ENCODE measurements at regions not wholly inside any gene's neighbourhood (a gene's known extent, or its start where the extent isn't known, plus 50 kb on each side); places are given as distances from the start of the nearest gene placed in this dataset.

DNA sequence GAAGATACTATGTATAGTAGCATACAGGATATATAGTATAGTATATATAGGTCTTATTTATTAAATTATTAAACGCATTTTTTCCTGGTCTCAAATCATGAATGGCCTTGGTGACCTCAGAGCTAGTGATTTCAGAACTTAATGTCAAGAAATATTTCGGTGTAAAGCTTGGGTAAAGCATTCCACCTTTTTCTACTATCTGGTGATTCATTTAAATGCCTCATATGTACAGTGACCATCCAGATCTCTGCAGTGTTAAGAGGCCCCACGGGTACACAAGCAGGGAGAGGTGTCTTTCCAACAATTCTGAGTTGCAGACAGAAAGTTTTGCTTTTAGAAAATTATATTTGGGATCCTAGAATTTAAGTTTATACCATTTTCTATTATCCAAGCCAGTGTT is 626.5 kb downstream of the PTPRC start:
- intact Hi-C loops (cut with DNase I) = no loop called here
- Histone ChIP-seq H3K27me3 (no peaks in the 10 kb centered on the region), H3K27ac (no peak overlapping the region), H3K4me1 (no peaks in the 10 kb centered on the region), H3K4me3 (no peak overlapping the region), H3K36me3 (replicated peaks in 1 of 2; ENCODE audit: insufficient read depth in 1 of 2, low read depth in 2 of 2) (no peaks in the 10 kb centered on the region), H3K9me3 (no peaks in the 10 kb centered on the region)
- no peak for DNase-seq
- TF ChIP-seq, protein P1, sequence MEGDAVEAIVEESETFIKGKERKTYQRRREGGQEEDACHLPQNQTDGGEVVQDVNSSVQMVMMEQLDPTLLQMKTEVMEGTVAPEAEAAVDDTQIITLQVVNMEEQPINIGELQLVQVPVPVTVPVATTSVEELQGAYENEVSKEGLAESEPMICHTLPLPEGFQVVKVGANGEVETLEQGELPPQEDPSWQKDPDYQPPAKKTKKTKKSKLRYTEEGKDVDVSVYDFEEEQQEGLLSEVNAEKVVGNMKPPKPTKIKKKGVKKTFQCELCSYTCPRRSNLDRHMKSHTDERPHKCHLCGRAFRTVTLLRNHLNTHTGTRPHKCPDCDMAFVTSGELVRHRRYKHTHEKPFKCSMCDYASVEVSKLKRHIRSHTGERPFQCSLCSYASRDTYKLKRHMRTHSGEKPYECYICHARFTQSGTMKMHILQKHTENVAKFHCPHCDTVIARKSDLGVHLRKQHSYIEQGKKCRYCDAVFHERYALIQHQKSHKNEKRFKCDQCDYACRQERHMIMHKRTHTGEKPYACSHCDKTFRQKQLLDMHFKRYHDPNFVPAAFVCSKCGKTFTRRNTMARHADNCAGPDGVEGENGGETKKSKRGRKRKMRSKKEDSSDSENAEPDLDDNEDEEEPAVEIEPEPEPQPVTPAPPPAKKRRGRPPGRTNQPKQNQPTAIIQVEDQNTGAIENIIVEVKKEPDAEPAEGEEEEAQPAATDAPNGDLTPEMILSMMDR (IDR thresholded peaks at IDR 0.05) = no peak
- no peak for TF ChIP-seq POLR2A (IDR thresholded peaks at IDR 0.05)
- ATAC-seq = no peak
- WGBS, 2 donors = 75 to 79% methylated on average over 3 of the region's 3 CpGs

DNA sequence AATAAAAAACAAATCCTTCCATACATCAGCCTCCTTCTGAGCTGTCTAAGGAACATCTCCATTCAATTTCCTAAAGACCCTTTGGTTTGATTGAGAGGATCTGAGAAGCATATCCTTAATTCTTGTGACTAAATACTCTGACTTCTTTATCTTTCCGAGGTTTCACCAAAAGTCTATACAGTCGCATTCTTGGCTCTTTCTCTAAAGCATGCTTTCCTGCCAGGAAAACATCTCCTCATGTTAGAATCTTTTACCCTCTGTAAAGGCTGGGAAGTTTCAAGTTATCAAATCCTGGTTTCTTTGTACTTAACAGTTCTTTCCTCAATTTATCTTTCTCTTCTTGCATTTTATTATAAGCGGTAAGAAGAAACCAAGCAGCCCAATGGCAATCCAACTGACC is 630.4 kb downstream of the PTPRC start:
- Histone ChIP-seq H3K9me3 (no peaks in the 10 kb centered on the region), H3K27me3 (no peaks in the 10 kb centered on the region), H3K4me3 (no peak overlapping the region), H3K4me1 (peaks cover 23% of the 10 kb centered on the region), H3K27ac (no peak overlapping the region), H3K36me3 (replicated peaks in 1 of 2; ENCODE audit: insufficient read depth in 1 of 2, low read depth in 2 of 2) (no peaks in the 10 kb centered on the region)
- ATAC-seq (no peak), DNase-seq (no peak)
- TF ChIP-seq, protein P1 (IDR thresholded peaks at IDR 0.05) = no peak
- TF ChIP-seq POLR2A (IDR thresholded peaks at IDR 0.05) = no peak
- intact Hi-C loops (cut with DNase I) = no loop called here
- WGBS, 2 donors = 92 to 93% methylated on average over 3 of the region's 3 CpGs

DNA sequence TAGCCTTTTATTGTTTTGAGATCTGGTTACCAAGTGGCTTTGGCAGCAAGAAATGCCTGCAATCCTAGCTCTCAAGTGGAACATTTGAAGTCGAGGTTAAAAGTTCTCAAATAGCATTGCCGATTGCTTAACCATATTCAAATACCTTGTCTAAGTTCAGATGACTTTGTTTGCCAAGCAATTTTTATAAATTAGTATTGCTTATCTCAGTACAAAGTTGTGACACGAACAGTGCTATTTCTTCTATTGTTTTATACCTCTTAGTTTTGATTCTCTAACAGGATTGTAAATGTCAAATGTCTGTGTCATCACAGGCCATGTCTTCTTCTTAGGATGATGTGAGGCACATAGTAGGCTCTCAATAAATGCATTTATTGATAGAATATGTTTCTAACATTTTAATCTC is 633.3 kb downstream of the PTPRC start:
- no peak for TF ChIP-seq POLR2A (IDR thresholded peaks at IDR 0.05)
- TF ChIP-seq, protein P1 (IDR thresholded peaks at IDR 0.05) = no peak
- no peak overlapping the region for H3K4me3 ChIP-seq
- no peaks in the 10 kb centered on the region for H3K36me3 ChIP-seq (replicated peaks in 1 of 2; ENCODE audit: insufficient read depth in 1 of 2, low read depth in 2 of 2)
- DNase-seq = peak in 1 of 4 donors; percentile 3
- 10 to 23% methylated on average over 3 of the region's 3 CpGs for WGBS, 2 donors
- peak overlapping the region in 3 of 4 donors; percentile 1 to 67 (median 29) for H3K27ac ChIP-seq
- no peaks in the 10 kb centered on the region for H3K9me3 ChIP-seq
- peak; percentile 55 for ATAC-seq
- no peaks in the 10 kb centered on the region for H3K27me3 ChIP-seq
- intact Hi-C loops (cut with DNase I) = no loop called here
- peaks cover 26% of the 10 kb centered on the region for H3K4me1 ChIP-seq

- Histone ChIP-seq H3K9me3 (no peaks in the 10 kb centered on the region), H3K27ac (peak overlapping the region in 3 of 4 donors; percentile 1 to 67 (median 29)), H3K4me3 (no peak overlapping the region), H3K27me3 (no peaks in the 10 kb centered on the region), H3K4me1 (peaks cover 26% of the 10 kb centered on the region), H3K36me3 (replicated peaks in 1 of 2; ENCODE audit: insufficient read depth in 1 of 2, low read depth in 2 of 2) (no peaks in the 10 kb centered on the region)
- no peak for TF ChIP-seq POLR2A (IDR thresholded peaks at IDR 0.05)
- TF ChIP-seq, protein P1 (IDR thresholded peaks at IDR 0.05) = no peak
- intact Hi-C loops (cut with DNase I) = no loop called here
- peak; percentile 88 for ATAC-seq
- 0 to 23% methylated on average over 3 of the region's 3 CpGs for WGBS, 2 donors
- peak; percentile 56 to 70 (median 68) for DNase-seq
Observed at GRCh38 chr1:199272628-199273086, 633.8 kb downstream of the PTPRC start.

DNA sequence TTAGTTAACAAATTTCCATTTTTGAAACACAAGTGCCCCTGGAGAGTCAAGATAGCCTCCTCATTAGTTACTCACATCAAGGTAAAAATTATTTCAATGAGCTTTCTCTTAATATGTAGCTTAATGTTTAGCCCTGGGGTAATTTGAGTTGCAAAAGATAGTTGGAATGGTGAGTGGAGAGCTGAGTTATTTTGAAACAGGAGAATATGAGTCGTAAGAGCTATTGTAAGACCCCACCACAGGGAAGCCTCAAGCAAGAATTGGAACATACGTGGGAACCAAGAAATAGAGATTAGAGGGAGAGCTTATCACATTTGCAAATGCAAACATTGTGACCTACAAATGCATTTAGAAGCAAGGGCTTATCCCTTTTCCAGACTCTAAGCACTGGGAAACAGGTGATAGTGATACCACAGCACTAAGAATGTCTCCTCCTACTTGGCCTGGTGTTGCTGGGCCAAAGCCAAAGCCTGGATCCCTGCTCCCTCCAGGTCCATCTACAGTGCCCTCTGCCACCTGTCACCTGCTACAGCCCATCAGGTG is 635.1 kb downstream of the PTPRC start:
- H3K4me1 ChIP-seq = peaks cover 26% of the 10 kb centered on the region
- intact Hi-C loops (cut with DNase I) = no loop called here
- peak; percentile 41 for ATAC-seq
- H3K4me3 ChIP-seq = no peak overlapping the region
- no peaks in the 10 kb centered on the region for H3K36me3 ChIP-seq (replicated peaks in 1 of 2; ENCODE audit: insufficient read depth in 1 of 2, low read depth in 2 of 2)
- peak overlapping the region in 3 of 4 donors; percentile 5 to 46 (median 32) for H3K27ac ChIP-seq
- H3K27me3 ChIP-seq = no peaks in the 10 kb centered on the region
- WGBS, 2 donors = 9 to 18% methylated on average over 2 of the region's 2 CpGs
- peak; percentile 40 to 68 (median 51) for DNase-seq
- H3K9me3 ChIP-seq = no peaks in the 10 kb centered on the region
- TF ChIP-seq, protein P1 (IDR thresholded peaks at IDR 0.05) = no peak
- TF ChIP-seq POLR2A (IDR thresholded peaks at IDR 0.05) = no peak
